Mesenchymal stem cell (in vitro differentiated cells and primary cell): ENCODE measurements at regions not wholly inside any gene's neighbourhood (a gene's known extent, or its start where the extent isn't known, plus 50 kb on each side); places are given as distances from the start of the nearest gene placed in this dataset.

ENCODE experiments used
- DNase-seq: peaks from one replicate; pipeline ENCODE4 v3.0.0-alpha.2; 2013
- H2AFZ ChIP-seq: one replicate; pipeline ENCODE4 v1.6.1; 2013; ENCODE audit warnings: low read depth, mild to moderate bottlenecking, control low read depth, inconsistent platforms, low read length, moderate library complexity
- H2AK5ac ChIP-seq: 2 replicates; pipeline ENCODE4 v1.6.1; 2013; ENCODE audit warnings: low read length, moderate library complexity, mild to moderate bottlenecking, inconsistent platforms; ENCODE audit not compliant: severe bottlenecking
- H2BK120ac ChIP-seq: one replicate; pipeline ENCODE4 v1.6.1; 2013; ENCODE audit warnings: low read depth, mild to moderate bottlenecking, inconsistent platforms, low read length, moderate library complexity
- H2BK12ac ChIP-seq, 2 experiments: one replicate each; pipeline ENCODE4 v1.6.1; 2013; ENCODE audit warnings: inconsistent platforms in 2 of 2, low read length in 2 of 2, mild to moderate bottlenecking in 2 of 2, moderate library complexity in 2 of 2, control low read depth in 1 of 2
- H2BK15ac ChIP-seq: one replicate; pipeline ENCODE4 v1.6.1; 2013; ENCODE audit warnings: mild to moderate bottlenecking, low read depth, inconsistent platforms; ENCODE audit not compliant: poor library complexity, severe bottlenecking
- H2BK5ac ChIP-seq: 2 replicates; pipeline ENCODE4 v1.6.1; 2013; ENCODE audit warnings: low read depth, mild to moderate bottlenecking, low read length, control low read depth, inconsistent platforms; ENCODE audit not compliant: poor library complexity, severe bottlenecking
- H3K14ac ChIP-seq, 2 experiments: one replicate each; pipeline ENCODE4 v1.6.1; 2013; ENCODE audit warnings: inconsistent platforms in 2 of 2, low read length in 2 of 2, control low read depth in 1 of 2, mild to moderate bottlenecking in 1 of 2, moderate library complexity in 1 of 2
- H3K18ac ChIP-seq, 2 experiments: one replicate each; pipeline ENCODE4 v1.6.1; 2013; ENCODE audit warnings: inconsistent platforms in 2 of 2, low read length in 2 of 2, control low read depth in 1 of 2, low read depth in 1 of 2, mild to moderate bottlenecking in 1 of 2
- H3K23ac ChIP-seq, 2 experiments: one replicate each; pipeline ENCODE4 v1.6.1; 2013; ENCODE audit warnings: inconsistent platforms in 2 of 2, low read length in 2 of 2, mild to moderate bottlenecking in 2 of 2, moderate library complexity in 2 of 2, control low read depth in 1 of 2
- H3K27ac ChIP-seq: 2 replicates; pipeline ENCODE4 v1.5.1; 2013; ENCODE audit warnings: mild to moderate bottlenecking, moderate library complexity, low read length, control low read depth, inconsistent platforms; ENCODE audit not compliant: poor library complexity, severe bottlenecking
- H3K27me3 ChIP-seq, 2 experiments: 2 replicates each; pipeline versions ENCODE4 v1.6.1 to v1.7.0; 2013; ENCODE audit warnings: low read length in 2 of 2, mild to moderate bottlenecking in 2 of 2, moderate library complexity in 2 of 2, control low read depth in 1 of 2, inconsistent platforms in 1 of 2; ENCODE audit not compliant: control insufficient read depth in 1 of 2, insufficient read depth in 1 of 2
- H3K36me3 ChIP-seq, 2 experiments: 2 replicates each; pipeline versions ENCODE4 v1.6.1 to v1.7.0; 2013; ENCODE audit warnings: low read length in 2 of 2, control low read depth in 1 of 2, inconsistent platforms in 1 of 2, low read depth in 1 of 2, mild to moderate bottlenecking in 1 of 2; ENCODE audit not compliant: insufficient read depth in 2 of 2, control insufficient read depth in 1 of 2
- H3K4ac ChIP-seq, 2 experiments: one replicate each; pipeline ENCODE4 v1.6.1; 2013; ENCODE audit warnings: inconsistent platforms in 2 of 2, low read length in 2 of 2, mild to moderate bottlenecking in 2 of 2, moderate library complexity in 2 of 2, control low read depth in 1 of 2, low read depth in 1 of 2
- H3K4me1 ChIP-seq: 2 replicates; pipeline ENCODE4 v1.6.1; 2013; ENCODE audit warnings: low read depth, low read length, control low read depth; ENCODE audit not compliant: control insufficient read depth, insufficient read depth
- H3K4me2 ChIP-seq: 2 replicates; pipeline ENCODE4 v1.6.1; 2013; ENCODE audit warnings: low read length, mild to moderate bottlenecking, inconsistent platforms; ENCODE audit not compliant: poor library complexity, severe bottlenecking
- H3K4me3 ChIP-seq, 2 experiments: 2 replicates each; pipeline versions ENCODE4 v1.5.1 to v1.7.0; 2013; ENCODE audit warnings: low read length in 2 of 2, mild to moderate bottlenecking in 2 of 2, control low read depth in 1 of 2, low read depth in 1 of 2; ENCODE audit not compliant: insufficient read depth in 1 of 2
- H3K79me1 ChIP-seq: replicated peaks from 2 replicates; pipeline ENCODE4 v1.6.1; 2013; ENCODE audit warnings: mild to moderate bottlenecking, control low read depth, low read length, inconsistent platforms; ENCODE audit not compliant: poor library complexity, severe bottlenecking
- H3K9ac ChIP-seq: 2 replicates; pipeline ENCODE4 v1.7.0; 2013; ENCODE audit warnings: mild to moderate bottlenecking, low read length, moderate library complexity
- H3K9me3 ChIP-seq: 2 replicates; pipeline ENCODE4 v1.7.0; 2013; ENCODE audit warnings: mild to moderate bottlenecking, low read length; ENCODE audit not compliant: control insufficient read depth
- H4K8ac ChIP-seq: one replicate; pipeline ENCODE4 v1.6.1; 2013; ENCODE audit warnings: inconsistent platforms, mild to moderate bottlenecking, low read length, moderate library complexity
- H4K91ac ChIP-seq: one replicate; pipeline ENCODE4 v1.6.1; 2013; ENCODE audit warnings: mild to moderate bottlenecking, low read length, inconsistent platforms
- WGBS: methylation state at CpG from one replicate; pipeline ENCODE4 v1.1.7; 2013; ENCODE audit warnings: mixed read lengths; 5-methylcytosine and 5-hydroxymethylcytosine counted together

- no peak overlapping the region for H2BK5ac ChIP-seq
- H3K14ac ChIP-seq: no peak overlapping the region
- no peak overlapping the region for H3K18ac ChIP-seq
- no peak overlapping the region for H4K8ac ChIP-seq
- H3K9ac ChIP-seq: no peak overlapping the region
- peak overlapping the region; percentile 20 for H3K27ac ChIP-seq
- WGBS: 46% methylated on average over 4 of the region's 4 CpGs
- H3K27me3 ChIP-seq: no peaks in the 10 kb centered on the region
- no peak overlapping the region for H2AK5ac ChIP-seq
- no peak overlapping the region for H4K91ac ChIP-seq
- peaks cover 1% of the 10 kb centered on the region for H3K4me1 ChIP-seq
- H3K4me2 ChIP-seq: no peak overlapping the region
- H3K9me3 ChIP-seq: no peaks in the 10 kb centered on the region
- no peak overlapping the region for H2BK15ac ChIP-seq
- H3K23ac ChIP-seq: no peak overlapping the region
- H3K4ac ChIP-seq: no peak overlapping the region
- no peak overlapping the region for H2AFZ ChIP-seq
- H3K4me3 ChIP-seq: no peak overlapping the region
- H2BK12ac ChIP-seq: no peak overlapping the region
- no peaks in the 10 kb centered on the region for H3K36me3 ChIP-seq
- DNase-seq: peak; percentile 14
- H3K79me1 ChIP-seq: no peaks in the 10 kb centered on the region
- no peak overlapping the region for H2BK120ac ChIP-seq
Observed at GRCh38 chr5:125059255-125060002, 313.0 kb upstream of the ZNF608 start.

- H3K4me3 ChIP-seq: no peak overlapping the region
- no peak overlapping the region for H2BK5ac ChIP-seq
- no peaks in the 10 kb centered on the region for H3K27me3 ChIP-seq
- no peaks in the 10 kb centered on the region for H3K9me3 ChIP-seq
- H3K9ac ChIP-seq: no peak overlapping the region
- no peak overlapping the region for H4K8ac ChIP-seq
- DNase-seq: no peak
- no peaks in the 10 kb centered on the region for H3K36me3 ChIP-seq
- H2BK120ac ChIP-seq: no peak overlapping the region
- H3K14ac ChIP-seq: no peak overlapping the region
- H3K18ac ChIP-seq: no peak overlapping the region
- H3K4me2 ChIP-seq: no peak overlapping the region
- no peak overlapping the region for H3K27ac ChIP-seq
- no peak overlapping the region for H2BK15ac ChIP-seq
- no peaks in the 10 kb centered on the region for H3K79me1 ChIP-seq
- H4K91ac ChIP-seq: no peak overlapping the region
- WGBS: 99% methylated on average over 1 of the region's 2 CpGs
- no peak overlapping the region for H3K4ac ChIP-seq
- no peak overlapping the region for H3K23ac ChIP-seq
- H2BK12ac ChIP-seq: no peak overlapping the region
- H2AFZ ChIP-seq: no peak overlapping the region
- no peak overlapping the region for H2AK5ac ChIP-seq
- peaks cover 1% of the 10 kb centered on the region for H3K4me1 ChIP-seq
Observed at GRCh38 chr5:125061726-125062125, 315.3 kb upstream of the ZNF608 start.

GRCh38 chr5:125064621-125065438, 318.4 kb upstream of the ZNF608 start:
- Histone ChIP-seq H4K91ac (no peak overlapping the region), H3K36me3 (no peaks in the 10 kb centered on the region), H2BK5ac (no peak overlapping the region), H3K4me3 (no peak overlapping the region), H3K9ac (no peak overlapping the region), H3K27ac (no peak overlapping the region), H3K18ac (no peak overlapping the region), H2BK15ac (no peak overlapping the region), H2AK5ac (peak overlapping the region; percentile 25), H3K23ac (no peak overlapping the region), H3K27me3 (no peaks in the 10 kb centered on the region), H2BK120ac (no peak overlapping the region), H3K4me2 (no peak overlapping the region), H3K4me1 (no peaks in the 10 kb centered on the region), H3K4ac (no peak overlapping the region), H3K14ac (no peak overlapping the region), H3K9me3 (peaks cover 6% of the 10 kb centered on the region), H2AFZ (no peak overlapping the region), H4K8ac (no peak overlapping the region), H2BK12ac (no peak overlapping the region), H3K79me1 (no peaks in the 10 kb centered on the region)
- DNase-seq: no peak
- 93% methylated on average over 5 of the region's 8 CpGs for WGBS

GRCh38 chr5:125065741-125066140, 319.3 kb upstream of the ZNF608 start:
- Histone ChIP-seq H2AK5ac (no peak overlapping the region), H3K14ac (no peak overlapping the region), H3K4me2 (no peak overlapping the region), H3K9me3 (peaks cover 6% of the 10 kb centered on the region), H3K9ac (no peak overlapping the region), H3K79me1 (no peaks in the 10 kb centered on the region), H3K4me1 (no peaks in the 10 kb centered on the region), H2BK5ac (no peak overlapping the region), H3K18ac (no peak overlapping the region), H4K8ac (no peak overlapping the region), H4K91ac (no peak overlapping the region), H3K23ac (no peak overlapping the region), H3K27me3 (no peaks in the 10 kb centered on the region), H2BK15ac (no peak overlapping the region), H2BK12ac (no peak overlapping the region), H2BK120ac (no peak overlapping the region), H3K4me3 (no peak overlapping the region), H3K27ac (no peak overlapping the region), H3K4ac (no peak overlapping the region), H2AFZ (no peak overlapping the region), H3K36me3 (no peaks in the 10 kb centered on the region)
- no peak for DNase-seq
- 100% methylated on average over 1 of the region's 2 CpGs for WGBS
